Gastrocnemius medialis (tissue), 4 donors: ENCODE measurements at regions not wholly inside any gene's neighbourhood (a gene's known extent, or its start where the extent isn't known, plus 50 kb on each side); places are given as distances from the start of the nearest gene placed in this dataset.

ENCODE experiments used
- ATAC-seq, 2 donors: fragments of 150-250 bp; one replicate each; pipeline ENCODE4 v1.9.1; 2016
- DNase-seq, 2 donors: peaks; one replicate each; pipeline ENCODE4 v3.0.0-alpha.2; 2019
- H3K27ac ChIP-seq, 4 donors: fragments of 200-600 bp; sonication (generic); 1 replicate in 1 of 4; 2 replicates in 3 of 4; pipeline ENCODE4 v1.5.1; 2016 to 2018; ENCODE audit warnings: mild to moderate bottlenecking in 2 of 4, moderate library complexity in 1 of 4
- H3K27me3 ChIP-seq, 3 donors: fragments of 200-600 bp; sonication (generic) in 2 of 3; 1 replicate in 1 of 3; 2 replicates in 2 of 3; pipeline versions ENCODE4 v1.5.1 to v1.6.0; 2016 to 2019; ENCODE audit warnings: mild to moderate bottlenecking in 1 of 3, moderate library complexity in 1 of 3
- H3K36me3 ChIP-seq, 2 donors: fragments of 200-600 bp; sonication (generic) in 1 of 2; one replicate each; pipeline ENCODE4 v1.5.1; 2017 to 2018
- H3K4me1 ChIP-seq, 2 donors: fragments of 200-600 bp; sonication (generic) in 1 of 2; one replicate each; pipeline ENCODE4 v1.5.1; 2016 to 2017; ENCODE audit warnings: mild to moderate bottlenecking in 2 of 2
- H3K4me3 ChIP-seq, 4 donors: fragments of 200-600 bp; sonication (generic) in 3 of 4; 1 replicate in 1 of 4; 2 replicates in 3 of 4; pipeline ENCODE4 v1.5.1; 2016 to 2019; ENCODE audit warnings: mild to moderate bottlenecking in 2 of 4
- H3K9me3 ChIP-seq, 3 donors: fragments of 200-600 bp; sonication (generic) in 2 of 3; 1 replicate in 1 of 3; 2 replicates in 2 of 3; pipeline ENCODE4 v1.5.1; 2016 to 2019
- CTCF ChIP-seq, 5 experiments: fragments of 450-650 bp in 3 of 5; fragments of 200-600 bp in 2 of 5; sonication (generic) in 2 of 5; IDR thresholded peaks in 4 of 5; conservative IDR thresholded peaks in 1 of 5; 1 replicate in 4 of 5; 2 replicates in 1 of 5; pipeline ENCODE4 v1.5.1; 2016 to 2019; ENCODE audit warnings: antibody characterized with exemption in 5 of 5, mild to moderate bottlenecking in 3 of 5, moderate library complexity in 3 of 5
- POLR2A ChIP-seq, 2 donors: fragments of 450-650 bp; IDR thresholded peaks; one replicate each; pipeline ENCODE4 v1.6.1; 2017; ENCODE audit warnings: antibody characterized with exemption in 2 of 2, mild to moderate bottlenecking in 2 of 2, moderate library complexity in 2 of 2
- in situ Hi-C, 4 donors: fragments of 200-750 bp; cut with MboI; loops; one replicate each; pipeline versions ENCODE4 v1.15.0 to v1.8.0; 2017; ENCODE audit warnings: low sequenced_read_pairs in 4 of 4
- intact Hi-C: fragments of 100-400 bp; cut with DNase I; formaldehyde crosslinking; loops from one replicate; pipeline ENCODE4 v1.15.1; 2023; ENCODE audit warnings: low total_unique reads

- no peaks in the 10 kb centered on the region for H3K9me3 ChIP-seq
- no peaks in the 10 kb centered on the region for H3K27me3 ChIP-seq
- no peak for ATAC-seq
- DNase-seq, result no peak
- no peak overlapping the region for H3K4me3 ChIP-seq
- peaks cover 0 to 3% of the 10 kb centered on the region in 2 donors for H3K4me1 ChIP-seq
- intact Hi-C loops (no loop called here), in situ Hi-C loops (no loop called here)
- no peaks in the 10 kb centered on the region for H3K36me3 ChIP-seq
- no peak overlapping the region for H3K27ac ChIP-seq
- TF ChIP-seq POLR2A (IDR thresholded peaks at IDR 0.05), result no peak
- TF ChIP-seq CTCF (IDR thresholded peaks at IDR 0.05 in 4 of 5, conservative IDR thresholded peaks at IDR 0.05 in 1 of 5), result no peak
Observed at GRCh38 chr5:82800826-82801225, 276.4 kb downstream of the TMEM167A start.

GRCh38 chr5:82799361-82800077 is 277.7 kb downstream of the TMEM167A start:
- H3K27me3 ChIP-seq, result no peaks in the 10 kb centered on the region
- DNase-seq, result no peak
- TF ChIP-seq POLR2A (IDR thresholded peaks at IDR 0.05) (no peak), CTCF (IDR thresholded peaks at IDR 0.05 in 4 of 5, conservative IDR thresholded peaks at IDR 0.05 in 1 of 5) (no peak)
- H3K27ac ChIP-seq, result no peak overlapping the region
- H3K4me3 ChIP-seq, result no peak overlapping the region
- H3K4me1 ChIP-seq, result peaks cover 0 to 3% of the 10 kb centered on the region in 2 donors
- H3K36me3 ChIP-seq, result no peaks in the 10 kb centered on the region
- intact Hi-C loops (loop anchor here (10.0 kb wide), 1 partner anchor 445 kb away; no protein-coding TSS in a partner anchor), in situ Hi-C loops (loop anchor here in 2 of 4 donors (25.0 kb wide), 2 partner anchors 437 to 462 kb away; no protein-coding TSS in a partner anchor)
- H3K9me3 ChIP-seq, result no peaks in the 10 kb centered on the region
- no peak for ATAC-seq

GRCh38 chr5:82798676-82799075 is 278.5 kb downstream of the TMEM167A start:
- Histone ChIP-seq H3K4me1 (peaks cover 0 to 3% of the 10 kb centered on the region in 2 donors), H3K9me3 (no peaks in the 10 kb centered on the region), H3K27ac (no peak overlapping the region), H3K36me3 (no peaks in the 10 kb centered on the region), H3K27me3 (no peaks in the 10 kb centered on the region), H3K4me3 (no peak overlapping the region)
- no peak for TF ChIP-seq CTCF (IDR thresholded peaks at IDR 0.05 in 4 of 5, conservative IDR thresholded peaks at IDR 0.05 in 1 of 5)
- in situ Hi-C loops, result loop anchor here in 2 of 4 donors (25.0 kb wide), 2 partner anchors 436 to 461 kb away; no protein-coding TSS in a partner anchor
- intact Hi-C loops, result loop anchor here (10.0 kb wide), 1 partner anchor 444 kb away; no protein-coding TSS in a partner anchor
- no peak for ATAC-seq
- DNase-seq, result no peak

GRCh38 chr5:82796643-82797416 is 280.4 kb downstream of the TMEM167A start:
- Histone ChIP-seq H3K27ac (no peak overlapping the region), H3K4me3 (no peak overlapping the region), H3K4me1 (peaks cover 0 to 3% of the 10 kb centered on the region in 2 donors), H3K9me3 (no peaks in the 10 kb centered on the region), H3K36me3 (no peaks in the 10 kb centered on the region), H3K27me3 (no peaks in the 10 kb centered on the region)
- intact Hi-C loops, result loop anchor here (10.0 kb wide), 1 partner anchor 442 kb away; no protein-coding TSS in a partner anchor
- ATAC-seq (no peak), DNase-seq (no peak)
- TF ChIP-seq CTCF (IDR thresholded peaks at IDR 0.05 in 4 of 5, conservative IDR thresholded peaks at IDR 0.05 in 1 of 5) (no peak), POLR2A (IDR thresholded peaks at IDR 0.05) (no peak)
- in situ Hi-C loops, result loop anchor here in 2 of 4 donors (25.0 kb wide), 2 partner anchors 435 to 460 kb away; no protein-coding TSS in a partner anchor
